ENCODE measurements at regions not wholly inside any gene's neighbourhood (a gene's known extent, or its start where the extent isn't known, plus 50 kb on each side); places are given as distances from the start of the nearest gene placed in this dataset.

DNA sequence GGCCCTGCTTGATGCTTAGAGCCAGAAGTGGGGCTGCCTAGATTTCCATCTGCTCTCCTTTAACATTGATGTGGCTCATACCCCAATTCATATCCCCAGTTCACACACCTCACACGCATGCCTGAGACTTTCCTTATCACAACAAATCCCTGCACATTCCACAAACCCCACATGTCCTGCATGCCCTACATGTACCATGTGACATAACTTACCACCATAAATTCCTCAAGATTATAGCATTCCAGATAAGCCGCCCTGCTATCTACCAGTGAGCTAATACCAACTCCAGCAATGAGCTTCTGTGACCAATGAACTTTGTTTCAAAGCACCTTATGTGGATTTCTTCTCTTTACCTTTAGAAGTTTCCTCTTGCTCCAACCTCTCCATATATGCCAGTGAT lies 104.7 kb upstream of the RAB11FIP2 start:
- TF ChIP-seq, protein P1, sequence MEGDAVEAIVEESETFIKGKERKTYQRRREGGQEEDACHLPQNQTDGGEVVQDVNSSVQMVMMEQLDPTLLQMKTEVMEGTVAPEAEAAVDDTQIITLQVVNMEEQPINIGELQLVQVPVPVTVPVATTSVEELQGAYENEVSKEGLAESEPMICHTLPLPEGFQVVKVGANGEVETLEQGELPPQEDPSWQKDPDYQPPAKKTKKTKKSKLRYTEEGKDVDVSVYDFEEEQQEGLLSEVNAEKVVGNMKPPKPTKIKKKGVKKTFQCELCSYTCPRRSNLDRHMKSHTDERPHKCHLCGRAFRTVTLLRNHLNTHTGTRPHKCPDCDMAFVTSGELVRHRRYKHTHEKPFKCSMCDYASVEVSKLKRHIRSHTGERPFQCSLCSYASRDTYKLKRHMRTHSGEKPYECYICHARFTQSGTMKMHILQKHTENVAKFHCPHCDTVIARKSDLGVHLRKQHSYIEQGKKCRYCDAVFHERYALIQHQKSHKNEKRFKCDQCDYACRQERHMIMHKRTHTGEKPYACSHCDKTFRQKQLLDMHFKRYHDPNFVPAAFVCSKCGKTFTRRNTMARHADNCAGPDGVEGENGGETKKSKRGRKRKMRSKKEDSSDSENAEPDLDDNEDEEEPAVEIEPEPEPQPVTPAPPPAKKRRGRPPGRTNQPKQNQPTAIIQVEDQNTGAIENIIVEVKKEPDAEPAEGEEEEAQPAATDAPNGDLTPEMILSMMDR (conservative IDR thresholded peaks at IDR 0.05): no peak
- no peak for TF ChIP-seq ZFX (IDR thresholded peaks at IDR 0.05)
